GM18511 (cell line): ENCODE measurements at regions not wholly inside any gene's neighbourhood (a gene's known extent, or its start where the extent isn't known, plus 50 kb on each side); places are given as distances from the start of the nearest gene placed in this dataset.
A peak's percentile ranks its signal among the peaks of the same experiment; 100 is the strongest.
"Not testable (repeated sequence)": the region's sequence is repeated elsewhere in the genome, so short reads cannot be mapped to it uniquely, and the experiment has no call there.

Experiments used
- ATAC-seq: cut with Tn5 transposase; IDR thresholded peaks from one replicate; pipeline ENCODE4 v1.9.1; 2021; ENCODE audit warnings: mild to moderate bottlenecking, moderate library complexity; ENCODE audit not compliant: unreplicated experiment

- no peak for ATAC-seq
These were observed 266.6 kb downstream of the NKX6-1 start for GRCh38 chr4:84232309-84233095.

- ATAC-seq, result no peak
These were observed 267.5 kb downstream of the NKX6-1 start for GRCh38 chr4:84231539-84232055.

DNA sequence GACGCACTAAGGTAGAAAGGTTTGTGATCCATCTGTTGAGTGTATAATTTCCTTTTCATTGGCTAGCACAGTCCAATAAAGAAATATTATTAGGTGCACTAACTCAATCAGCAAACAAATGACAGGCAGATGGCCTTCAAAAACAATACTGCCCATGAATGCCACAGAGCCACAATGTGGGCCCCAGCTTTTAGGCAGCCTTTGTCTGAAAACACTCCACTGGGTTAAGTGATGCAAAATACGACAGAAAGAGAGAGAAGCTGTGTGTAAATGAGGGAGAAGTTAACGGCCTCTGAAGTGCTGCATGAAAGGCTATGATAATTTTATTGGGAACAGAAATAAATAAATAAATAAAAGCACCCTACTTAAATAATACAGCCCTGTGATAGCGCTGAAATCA is 274.6 kb downstream of the NKX6-1 start:
- ATAC-seq, result no peak

DNA sequence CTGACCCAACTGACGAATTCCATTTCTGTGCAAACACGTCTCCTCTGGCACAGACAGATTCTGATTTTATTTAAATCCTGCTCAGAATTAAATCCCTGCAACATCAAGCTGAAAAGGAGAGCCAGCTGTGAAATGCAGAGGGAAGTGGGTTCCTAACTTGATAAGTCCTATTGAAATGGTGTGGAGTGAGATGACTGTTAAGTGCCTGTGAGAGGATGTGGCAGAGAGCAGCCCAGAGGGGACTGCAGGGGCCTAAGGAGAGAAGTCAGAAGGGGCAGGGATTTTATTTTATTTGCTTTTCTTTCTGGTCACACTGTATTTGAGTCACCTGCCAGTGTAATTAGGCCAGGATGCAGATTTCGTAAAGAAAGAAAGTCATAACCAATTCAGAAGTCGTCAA is 277.4 kb downstream of the NKX6-1 start:
- peak; percentile 48 for ATAC-seq

GRCh38 chr4:84220990-84221389 is 278.1 kb downstream of the NKX6-1 start:
- ATAC-seq, result peak; percentile 90

DNA sequence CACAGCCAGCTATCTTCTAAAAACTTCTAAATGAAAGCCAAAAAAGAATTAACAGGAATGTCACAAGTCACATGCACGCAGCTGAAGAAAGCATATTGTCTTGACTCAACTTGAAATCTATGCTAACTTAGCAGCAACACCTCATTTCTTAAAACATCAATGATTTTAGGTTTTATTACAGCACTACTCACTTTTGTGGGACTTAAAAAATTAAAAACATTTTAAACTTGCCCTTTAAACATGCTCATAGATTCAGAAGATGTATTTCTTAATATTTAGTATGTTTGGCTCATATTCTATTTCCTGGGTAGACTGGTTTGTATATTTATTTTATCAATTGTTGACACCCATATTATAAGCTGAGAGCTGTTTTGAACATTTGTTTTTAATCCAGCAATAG is 279.4 kb downstream of the NKX6-1 start:
- no peak for ATAC-seq

DNA sequence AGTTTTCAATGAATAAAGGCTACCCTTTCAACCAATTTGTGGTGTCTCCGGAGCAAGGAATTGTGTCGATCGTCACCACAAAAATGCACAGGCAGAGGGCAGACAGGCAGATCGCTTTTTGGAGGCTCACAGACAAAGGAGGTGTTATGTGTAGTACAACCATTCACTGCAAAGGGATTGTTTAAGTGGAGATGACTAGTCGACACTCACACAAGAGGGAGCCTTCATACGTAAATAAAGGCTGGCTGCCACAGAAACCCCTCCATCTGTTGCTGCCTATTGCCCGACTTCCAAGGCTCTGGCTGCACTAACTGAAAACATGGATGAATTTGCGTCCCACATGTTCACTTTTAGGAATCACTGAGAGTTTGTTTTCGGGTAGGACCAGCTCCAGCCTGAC is 281.1 kb downstream of the NKX6-1 start:
- ATAC-seq, result no peak

DNA sequence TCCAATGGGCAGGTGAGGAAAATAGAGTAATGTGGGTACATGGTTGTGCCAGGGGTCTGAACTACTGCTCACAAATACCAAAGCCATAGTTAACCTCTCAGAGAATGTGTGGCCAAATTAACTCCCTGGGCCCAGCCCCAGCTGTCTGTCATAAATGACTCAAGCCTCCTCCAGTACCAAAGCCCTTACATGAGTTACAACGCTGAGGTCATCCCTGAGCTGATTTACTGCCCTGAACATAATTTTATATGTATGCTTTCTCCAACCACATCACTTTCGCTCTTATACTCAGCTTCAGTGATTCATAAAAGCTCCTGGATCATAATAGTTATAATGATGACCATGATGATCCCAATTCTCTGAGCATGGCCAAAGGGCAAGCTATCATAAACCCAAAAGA is 283.9 kb downstream of the NKX6-1 start:
- ATAC-seq, result no peak

GRCh38 chr4:84206226-84206625 is 292.9 kb downstream of the NKX6-1 start:
- ATAC-seq, result not testable (repeated sequence)

DNA sequence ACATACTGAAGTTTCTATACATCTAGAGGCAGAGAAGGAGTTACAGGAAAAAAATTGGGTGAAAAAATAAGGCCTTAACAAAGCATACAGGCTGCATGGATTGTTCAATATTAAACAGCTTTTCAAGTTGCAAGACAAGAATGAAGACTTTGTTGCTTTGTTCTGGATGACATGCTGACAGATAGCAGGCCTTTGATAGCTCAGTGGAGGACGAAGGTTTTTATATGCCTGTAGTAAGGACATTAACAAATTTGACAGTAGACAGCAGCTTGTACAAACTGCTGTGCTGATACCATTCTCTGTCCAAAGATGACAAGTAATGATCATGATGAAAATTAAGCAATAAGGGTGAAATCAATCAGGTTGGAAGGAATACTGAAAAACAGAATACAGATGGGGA is 309.9 kb downstream of the NKX6-1 start:
- ATAC-seq, result no peak

DNA sequence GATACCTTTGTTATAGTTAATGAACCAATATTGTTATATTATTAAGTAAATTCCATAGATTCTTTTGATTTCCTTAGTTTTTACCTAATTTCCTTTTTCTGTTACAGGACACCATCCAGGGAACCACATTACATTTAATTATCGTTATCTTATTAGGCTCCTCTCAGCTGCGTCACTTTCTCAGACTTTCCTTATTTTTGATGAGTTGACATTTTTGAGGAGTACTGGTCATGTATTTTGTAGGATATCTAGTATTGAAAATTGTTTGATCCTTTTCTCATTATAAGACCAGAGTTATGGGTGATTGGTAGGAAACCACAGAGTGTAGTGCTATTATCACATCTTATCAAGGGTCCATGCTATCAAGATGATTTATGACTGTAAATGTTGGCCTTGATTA is 319.7 kb downstream of the NKX6-1 start:
- ATAC-seq, result no peak

DNA sequence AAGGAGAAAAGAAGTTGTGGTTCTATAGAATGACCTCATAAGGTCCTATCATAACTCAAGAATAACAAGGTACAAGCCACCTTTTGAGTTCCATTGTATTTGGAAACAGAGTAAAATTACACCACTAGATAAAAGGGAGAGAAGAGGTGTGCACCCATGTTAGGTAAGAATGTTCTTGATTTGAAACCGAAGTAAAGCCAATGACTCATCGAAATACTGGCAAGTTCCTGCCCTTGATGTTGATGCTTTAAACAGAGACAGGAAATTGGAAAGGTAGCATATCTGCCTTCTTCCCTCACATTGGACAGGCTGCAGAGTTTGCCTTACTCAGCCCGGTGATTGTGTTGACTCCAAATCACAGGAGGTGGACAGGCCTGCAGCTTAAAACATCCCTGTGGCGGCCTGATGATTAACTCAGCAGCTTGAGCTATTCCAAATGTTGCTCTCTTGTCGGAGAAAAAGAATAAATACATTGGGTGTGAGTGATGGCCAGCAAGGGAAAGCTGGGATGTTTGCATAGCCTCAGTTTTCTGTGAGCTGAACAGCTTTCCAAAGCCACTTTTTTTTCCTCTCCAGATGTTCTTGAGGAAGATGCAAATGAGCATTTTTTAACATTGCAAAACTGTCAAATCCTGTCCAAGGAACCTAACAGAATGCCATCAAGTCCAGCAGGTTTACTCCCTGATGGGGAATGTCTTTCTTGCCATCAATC is 321.1 kb downstream of the NKX6-1 start:
- no peak for ATAC-seq

DNA sequence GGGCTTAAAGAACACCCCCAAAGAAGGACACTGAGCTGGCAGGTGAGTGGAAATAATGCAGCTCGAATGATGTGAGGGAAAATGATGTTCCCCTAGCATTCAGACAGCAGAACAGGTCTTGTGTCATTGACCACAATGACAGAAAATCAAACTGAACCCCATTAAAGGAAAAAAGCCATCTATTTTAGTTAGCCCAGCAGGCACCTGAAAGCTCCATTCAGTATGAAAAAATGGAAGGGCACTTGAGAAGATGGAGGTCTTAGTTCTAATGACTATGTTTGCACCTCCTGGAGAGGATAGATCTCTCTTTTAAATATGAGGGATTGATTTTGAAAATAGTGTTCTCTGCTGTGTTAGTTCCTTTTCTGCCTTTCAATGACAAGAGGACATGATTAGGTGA is 323.1 kb downstream of the NKX6-1 start:
- no peak for ATAC-seq

DNA sequence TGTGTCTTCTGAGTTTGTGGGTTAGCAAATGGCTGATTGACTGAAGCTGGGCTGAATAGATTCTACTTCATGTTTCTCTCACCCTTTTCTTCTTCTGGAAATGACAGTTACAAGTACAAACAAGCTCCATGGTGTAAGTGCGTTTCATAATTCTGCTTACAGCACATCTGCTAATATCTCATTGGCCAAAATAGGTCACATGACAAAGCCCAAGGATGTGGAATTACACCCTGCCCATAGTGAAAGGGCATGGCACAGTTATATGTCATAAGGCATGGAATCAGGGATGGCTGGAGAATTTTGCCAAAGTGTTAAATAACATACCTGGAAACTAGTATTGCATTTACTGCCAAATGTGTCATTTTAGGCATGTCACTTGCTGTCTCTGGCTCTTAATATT is 327.2 kb downstream of the NKX6-1 start:
- ATAC-seq, result no peak

- ATAC-seq, result no peak
These were observed 331.5 kb downstream of the NKX6-1 start for GRCh38 chr4:84167564-84167963.

GRCh38 chr4:84167093-84167492 is 332.0 kb downstream of the NKX6-1 start:
- ATAC-seq, result no peak

GRCh38 chr4:84166486-84166885 is 332.6 kb downstream of the NKX6-1 start:
- no peak for ATAC-seq

GRCh38 chr4:84164201-84164600 is 334.9 kb downstream of the NKX6-1 start:
- no peak for ATAC-seq

DNA sequence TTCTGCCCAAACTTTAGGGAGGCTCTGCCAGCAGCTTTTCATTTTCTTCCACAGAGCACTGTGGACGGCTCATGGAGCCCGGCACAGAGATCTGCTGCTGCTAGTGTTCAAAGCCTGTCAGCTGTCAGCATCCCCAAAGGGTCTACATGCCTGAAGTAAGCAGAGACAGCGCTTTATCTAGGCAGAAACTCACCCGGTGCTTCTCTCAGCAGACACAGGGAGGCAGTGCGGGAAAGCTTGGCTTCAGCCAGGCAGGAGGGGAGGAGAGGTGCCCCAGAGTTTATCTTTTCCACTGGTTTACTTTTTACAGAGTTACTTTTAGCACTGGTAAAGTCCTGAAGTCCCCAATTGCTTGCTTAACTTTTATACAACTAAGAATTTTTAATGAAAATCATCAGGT is 339.3 kb downstream of the NKX6-1 start:
- ATAC-seq, result no peak

DNA sequence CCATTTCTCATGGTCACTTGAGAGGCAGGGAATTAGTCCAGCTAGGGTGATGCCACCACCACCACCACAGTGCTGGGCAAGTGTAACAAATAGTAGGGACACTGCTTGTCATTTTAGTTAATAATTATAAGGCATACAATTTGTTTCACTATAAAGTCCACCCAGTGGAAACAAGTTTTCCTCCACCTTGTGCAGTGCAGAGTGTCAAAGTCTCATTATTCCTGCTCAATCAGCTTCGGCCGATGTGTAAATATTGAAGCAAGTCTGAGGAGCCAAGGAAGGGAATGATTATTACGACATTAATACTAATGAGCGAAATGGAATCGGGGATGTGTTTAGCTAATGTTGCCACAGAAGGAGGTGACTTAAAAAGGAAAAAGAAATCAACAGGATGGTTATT is 340.4 kb downstream of the NKX6-1 start:
- no peak for ATAC-seq

- ATAC-seq, result no peak
These were observed 347.5 kb downstream of the NKX6-1 start for GRCh38 chr4:84151574-84151973.

GRCh38 chr4:84150177-84150576 is 348.9 kb downstream of the NKX6-1 start:
- no peak for ATAC-seq
